Right renal pelvis (tissue), 4 donors: ENCODE measurements at regions not wholly inside any gene's neighbourhood (a gene's known extent, or its start where the extent isn't known, plus 50 kb on each side); places are given as distances from the start of the nearest gene placed in this dataset.
"Not testable (repeated sequence)": the region's sequence is repeated elsewhere in the genome, so short reads cannot be mapped to it uniquely, and the experiment has no call there.

ENCODE experiments used
- DNase-seq, 4 donors: peaks; one replicate each; pipeline ENCODE4 v3.0.0-alpha.2; 2013; ENCODE audit warnings: low read depth in 4 of 4, low spot score in 3 of 4, missing footprints in 1 of 4

GRCh38 chr10:21159669-21160068 lies 262.6 kb upstream of the NEBL start:
- no peak for DNase-seq

- DNase-seq, result no peak
Measured at GRCh38 chr10:21158301-21158700, 261.2 kb upstream of the NEBL start.

GRCh38 chr10:21157664-21158063 lies 260.6 kb upstream of the NEBL start:
- no peak for DNase-seq

- no peak for DNase-seq
Measured at GRCh38 chr10:21150166-21150565, 253.1 kb upstream of the NEBL start.

GRCh38 chr10:21146436-21146789 lies 249.3 kb upstream of the NEBL start:
- no peak for DNase-seq

- DNase-seq, result no peak
Measured at GRCh38 chr10:21145751-21146435, 248.8 kb upstream of the NEBL start.

GRCh38 chr10:21144047-21144446 lies 246.9 kb upstream of the NEBL start:
- no peak for DNase-seq

GRCh38 chr10:21141946-21142492 lies 244.9 kb upstream of the NEBL start:
- DNase-seq, result no peak

- DNase-seq, result peak in 1 of 4 donors; percentile 38
Measured at GRCh38 chr10:21138769-21139340, 241.7 kb upstream of the NEBL start.

GRCh38 chr10:21135023-21135931 lies 238.2 kb upstream of the NEBL start:
- DNase-seq, result no peak

GRCh38 chr10:21134645-21135022 lies 237.5 kb upstream of the NEBL start:
- DNase-seq, result no peak

GRCh38 chr10:21130683-21131442 lies 233.8 kb upstream of the NEBL start:
- no peak for DNase-seq

- no peak for DNase-seq
Measured at GRCh38 chr10:21130108-21130507, 233.0 kb upstream of the NEBL start.

GRCh38 chr10:21125471-21126228 lies 228.5 kb upstream of the NEBL start:
- DNase-seq, result no peak

- DNase-seq, result no peak
Measured at GRCh38 chr10:21122907-21123306, 225.8 kb upstream of the NEBL start.

GRCh38 chr10:21121822-21122221 lies 224.7 kb upstream of the NEBL start:
- not testable (repeated sequence) for DNase-seq

GRCh38 chr10:21114683-21115082 lies 217.6 kb upstream of the NEBL start:
- DNase-seq, result no peak

GRCh38 chr10:21110358-21110757 lies 213.2 kb upstream of the NEBL start:
- DNase-seq, result no peak

GRCh38 chr10:21106931-21107330 lies 209.8 kb upstream of the NEBL start:
- DNase-seq, result not testable (repeated sequence)

- not testable (repeated sequence) for DNase-seq
Measured at GRCh38 chr10:21105331-21105730, 208.2 kb upstream of the NEBL start.
